ENCODE measurements at regions not wholly inside any gene's neighbourhood (a gene's known extent, or its start where the extent isn't known, plus 50 kb on each side); places are given as distances from the start of the nearest gene placed in this dataset.
"Not testable (repeated sequence)": the region's sequence is repeated elsewhere in the genome, so short reads cannot be mapped to it uniquely, and the experiment has no call there.

DNA sequence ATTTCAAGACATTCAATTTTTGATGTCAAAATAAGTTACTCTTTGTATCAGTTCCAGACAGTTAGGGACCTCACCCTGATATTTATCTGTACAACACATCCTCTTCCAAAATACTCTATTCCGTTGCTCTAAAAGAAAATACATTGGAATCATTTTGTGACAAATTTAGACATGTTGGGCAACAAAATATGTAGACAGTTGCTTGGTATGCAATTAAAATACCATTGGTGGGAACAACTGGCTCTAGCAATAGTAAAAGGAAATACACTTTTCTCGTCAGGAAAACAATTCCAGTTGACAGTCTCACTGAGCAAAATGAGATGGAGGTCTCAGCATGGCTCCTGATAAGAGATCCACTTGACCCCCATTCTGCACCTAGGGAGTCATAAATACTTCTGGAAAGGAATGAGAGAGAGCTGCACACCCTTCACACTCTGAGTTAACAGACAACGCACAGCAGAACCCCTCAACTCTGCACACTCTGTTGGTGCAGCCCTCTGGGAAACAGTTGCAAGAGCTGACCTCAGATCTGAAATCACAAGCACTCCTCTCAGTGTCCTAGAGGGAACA, 171.3 kb upstream of the NT5E start:
- DNase-seq = no peak

DNA sequence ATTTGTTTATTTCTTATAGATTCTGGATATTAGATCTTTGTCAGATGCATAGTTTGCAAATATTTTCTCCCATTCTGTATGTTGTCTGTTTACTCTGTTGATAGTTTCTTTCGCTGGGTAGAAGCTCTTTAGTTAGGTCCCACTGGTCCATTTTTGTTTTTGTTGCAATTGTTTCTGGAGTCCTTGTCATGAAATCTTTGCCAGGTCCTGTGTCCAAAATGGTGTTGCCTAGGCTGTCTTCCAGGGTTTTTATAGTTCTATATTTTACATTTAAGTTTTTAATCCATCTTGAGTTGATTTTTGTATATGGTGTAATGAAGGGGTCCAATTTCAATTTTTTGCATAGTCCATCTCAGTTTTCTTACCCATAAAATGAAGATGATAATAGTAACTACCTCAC, 173.9 kb upstream of the NT5E start:
- not testable (repeated sequence) for DNase-seq

DNA sequence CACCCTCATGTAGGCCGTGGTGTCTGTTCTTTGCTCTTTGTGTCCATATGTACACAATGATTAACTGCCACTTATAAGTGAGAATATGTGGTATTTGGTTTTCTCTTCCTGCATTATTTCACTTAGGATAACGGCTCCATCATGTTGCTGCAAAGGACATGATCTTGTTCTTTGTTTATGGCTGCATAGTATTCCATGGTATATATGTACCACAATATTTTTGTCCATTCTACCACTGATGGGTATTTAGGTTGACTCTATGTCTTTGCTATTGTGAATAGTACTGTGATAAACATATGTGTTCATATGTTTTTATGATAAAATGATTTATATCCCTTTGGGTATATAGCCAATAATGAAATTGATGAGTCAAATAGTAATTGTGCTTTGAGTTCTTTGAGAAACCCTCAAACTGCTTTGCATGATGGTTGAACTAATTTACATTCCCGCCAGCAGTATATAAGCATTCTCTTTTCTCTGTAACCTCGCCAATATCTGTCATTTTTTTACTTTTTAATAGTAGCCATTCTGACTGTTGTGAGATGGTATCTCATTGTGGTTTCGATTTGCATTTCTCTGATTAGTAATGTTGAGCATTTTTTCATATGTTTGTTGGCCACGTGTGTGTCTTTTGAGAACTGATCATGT, 174.4 kb upstream of the NT5E start:
- no peak for DNase-seq

- DNase-seq = no peak
Observed at GRCh38 chr6:85273870-85274269, 176.0 kb upstream of the NT5E start.

DNA sequence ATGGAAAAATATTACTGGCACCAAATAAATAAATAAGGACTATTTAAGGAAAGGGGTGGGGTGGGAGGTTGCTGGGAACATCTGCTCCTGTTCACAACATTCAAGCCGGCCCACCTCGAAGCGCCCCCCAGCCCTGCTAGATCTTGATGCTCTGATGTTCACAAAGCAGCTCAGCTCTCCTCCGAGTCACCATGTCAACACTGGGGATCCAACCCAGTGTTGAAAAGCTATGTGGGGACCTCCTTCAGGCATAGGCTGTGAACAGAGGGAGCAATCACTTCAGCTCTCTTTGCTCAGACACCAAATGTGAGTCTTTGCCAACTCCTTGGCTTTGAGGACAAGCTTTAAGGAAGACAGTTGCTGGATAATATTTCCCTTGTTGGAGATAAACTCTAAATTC, 176.8 kb upstream of the NT5E start:
- DNase-seq = no peak

GRCh38 chr6:85272592-85272991, 177.3 kb upstream of the NT5E start:
- DNase-seq = no peak

- no peak for DNase-seq
Observed at GRCh38 chr6:85262621-85263020, 187.3 kb upstream of the NT5E start.

DNA sequence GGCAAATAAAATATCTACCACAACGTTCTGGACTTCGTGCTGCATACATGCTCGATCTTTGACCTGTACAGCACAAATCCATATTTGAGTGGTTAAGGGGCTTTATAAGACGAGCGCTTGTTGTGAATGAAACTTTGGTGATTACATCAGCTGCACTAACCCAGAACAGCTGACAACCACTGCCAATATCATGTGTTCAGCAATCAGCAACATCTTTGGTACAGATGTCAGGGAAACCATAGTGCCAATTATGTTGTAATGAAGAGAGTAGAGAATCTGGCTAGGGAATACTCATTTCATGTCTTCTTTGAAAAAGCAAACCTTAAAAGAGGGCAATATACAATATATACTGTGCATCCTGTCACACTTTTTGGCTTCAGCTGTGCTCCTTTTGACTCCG, 188.6 kb upstream of the NT5E start:
- no peak for DNase-seq

- DNase-seq = no peak
Observed at GRCh38 chr6:85255661-85256060, 194.2 kb upstream of the NT5E start.

DNA sequence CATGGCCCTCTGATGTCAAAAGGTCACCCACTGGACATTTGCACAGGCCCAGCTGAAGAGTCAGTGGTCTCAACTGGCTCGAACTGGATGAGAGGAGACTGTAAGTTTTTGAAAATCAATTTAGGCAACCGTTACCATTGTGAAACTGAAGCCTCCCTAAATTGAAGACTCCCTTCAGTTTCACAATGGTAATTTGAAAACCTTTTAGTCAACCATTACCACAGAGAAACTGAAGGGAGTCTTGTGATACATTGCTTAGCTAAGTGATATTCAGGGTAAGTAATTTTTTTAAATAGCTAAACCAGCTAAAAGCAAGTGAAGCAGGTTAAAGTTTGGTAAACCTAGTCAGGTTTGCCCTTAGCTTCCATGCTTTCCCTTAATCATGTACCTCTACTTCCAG, 197.3 kb upstream of the NT5E start:
- no peak for DNase-seq

GRCh38 chr6:85252085-85252484, 197.8 kb upstream of the NT5E start:
- DNase-seq = no peak

DNA sequence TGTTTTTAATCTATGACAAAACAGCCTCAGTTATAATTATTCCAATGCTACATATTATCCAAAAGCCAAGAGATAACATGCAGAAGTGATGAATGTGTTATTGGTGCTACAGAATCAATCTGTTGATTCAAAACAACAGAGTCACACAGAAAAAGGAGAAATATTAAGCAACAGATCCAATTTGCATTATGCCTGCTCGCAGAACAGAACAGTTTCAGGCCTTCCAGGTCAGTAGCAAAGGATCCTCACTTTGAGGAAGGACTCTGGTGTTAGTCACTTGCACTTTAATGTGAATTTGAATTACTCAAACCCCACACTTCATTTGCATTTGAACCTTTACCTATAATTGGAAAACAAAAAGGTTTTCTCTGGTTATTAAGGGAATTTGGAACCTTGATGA, 198.6 kb upstream of the NT5E start:
- no peak for DNase-seq

DNA sequence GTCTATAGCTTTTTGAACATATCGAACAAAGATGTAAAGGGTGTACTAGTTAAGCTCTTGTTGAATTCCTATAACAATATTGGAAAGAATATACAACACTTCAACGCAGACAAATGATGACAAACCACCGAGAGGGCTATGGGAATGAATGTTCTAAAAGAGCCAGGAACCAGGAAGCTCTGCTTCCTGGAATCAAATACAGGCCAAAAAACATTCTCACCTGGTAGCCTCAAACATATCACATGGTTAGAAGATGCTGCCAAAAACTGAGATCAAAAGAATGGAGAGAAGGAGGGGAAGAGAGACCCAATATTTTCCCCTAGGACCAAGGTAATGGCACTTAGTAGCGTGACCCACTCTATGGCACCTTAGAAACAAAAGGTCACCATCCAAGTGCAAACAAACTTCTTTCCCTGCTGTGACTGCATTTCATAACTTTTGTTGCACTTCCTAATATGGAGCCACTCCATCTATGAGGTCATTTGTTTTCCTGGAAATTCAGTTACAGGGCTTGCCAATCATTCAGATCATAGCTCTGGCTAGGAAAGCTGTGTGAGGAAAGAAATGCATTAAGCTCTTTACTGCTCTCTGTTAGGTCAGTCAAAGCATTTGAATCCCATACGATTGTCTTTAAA, 199.2 kb upstream of the NT5E start:
- no peak for DNase-seq

- no peak for DNase-seq
Observed at GRCh38 chr6:85245004-85245403, 204.9 kb upstream of the NT5E start.

DNA sequence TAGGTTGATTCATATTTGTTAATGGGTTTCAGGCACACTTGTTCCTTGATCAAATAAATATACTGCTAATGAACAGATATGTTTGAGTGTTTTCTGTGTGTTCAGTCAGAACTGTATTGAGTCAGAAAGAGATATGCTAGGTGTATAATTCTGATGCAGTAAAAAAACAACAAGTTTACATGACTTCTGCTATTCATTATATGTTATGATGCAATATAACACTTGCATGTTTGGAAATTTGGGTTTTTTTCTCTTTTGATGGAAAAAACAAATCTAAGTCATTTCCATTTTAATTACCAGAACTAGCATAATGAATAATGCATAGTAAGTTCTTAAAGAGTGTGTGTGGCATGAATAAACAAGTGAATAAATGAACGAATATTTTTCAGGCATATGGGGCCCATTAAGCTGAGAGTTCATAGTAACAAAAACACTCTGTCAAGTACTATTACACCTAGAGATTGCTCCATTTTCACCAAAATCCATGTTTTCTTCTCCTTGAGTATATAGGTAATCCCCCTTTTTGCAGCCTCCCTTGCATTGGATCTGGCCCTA, 208.3 kb upstream of the NT5E start:
- no peak for DNase-seq

GRCh38 chr6:85240787-85241385, 209.0 kb upstream of the NT5E start:
- no peak for DNase-seq

DNA sequence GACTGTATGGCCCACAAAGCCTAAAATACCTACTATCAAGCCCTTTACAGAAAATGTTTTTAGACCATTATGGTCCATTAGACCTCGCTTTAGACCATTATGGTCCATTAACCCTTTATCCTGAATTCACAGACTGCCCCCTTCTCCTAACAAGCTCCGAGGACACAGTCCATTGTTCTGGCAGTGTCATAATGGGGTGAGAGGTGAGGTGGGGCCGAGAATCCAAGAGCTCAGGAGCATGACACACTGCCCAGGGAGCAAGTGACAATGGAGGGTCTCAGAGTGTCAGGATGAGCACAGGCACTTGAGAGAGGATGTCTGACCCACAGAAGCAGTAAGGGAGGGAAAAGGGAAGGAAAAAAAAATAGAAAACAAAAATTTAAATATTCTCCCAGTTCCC, 212.4 kb upstream of the NT5E start:
- no peak for DNase-seq

DNA sequence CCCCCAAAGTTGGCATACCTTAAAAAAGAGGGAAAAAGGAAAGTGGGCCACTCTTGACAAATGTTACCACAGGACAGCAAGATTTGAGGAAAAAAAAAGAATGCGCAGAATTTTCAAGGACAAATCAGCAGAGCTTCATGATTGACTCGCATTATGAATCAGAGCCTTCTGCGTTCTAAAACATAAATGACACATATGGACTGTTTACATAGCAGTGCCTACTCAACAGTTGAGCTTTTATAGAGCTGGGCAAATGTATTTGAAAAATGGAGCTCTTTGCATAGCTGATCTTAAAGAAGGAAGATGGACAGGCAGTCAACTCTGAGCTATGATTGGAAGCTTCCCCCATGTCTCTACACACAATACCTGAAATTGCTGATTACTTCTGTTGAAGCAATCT, 213.2 kb upstream of the NT5E start:
- no peak for DNase-seq

DNA sequence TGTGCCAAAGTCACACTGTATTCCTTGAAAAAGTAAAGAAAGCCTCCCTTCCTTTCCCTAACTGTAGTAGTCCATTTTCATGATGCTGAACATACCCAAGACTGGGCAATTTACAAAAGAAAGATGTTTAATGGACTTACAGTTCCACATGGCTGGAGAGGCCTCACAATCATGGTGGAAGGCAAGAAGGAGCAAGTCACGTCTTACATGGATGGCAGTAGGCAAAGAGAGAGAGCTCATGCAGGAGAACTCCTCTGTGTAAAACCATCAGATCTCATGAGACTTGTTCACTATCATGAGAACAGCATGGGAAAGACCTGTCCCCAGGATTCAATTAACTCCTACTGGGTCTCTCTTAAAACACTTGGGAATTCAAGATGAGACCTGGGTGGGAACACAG, 222.5 kb upstream of the NT5E start:
- not testable (repeated sequence) for DNase-seq

- DNase-seq = not testable (repeated sequence)
Observed at GRCh38 chr6:85212794-85213193, 237.1 kb upstream of the NT5E start.

GRCh38 chr6:85195243-85195642, 254.6 kb upstream of the NT5E start:
- no peak for DNase-seq

DNA sequence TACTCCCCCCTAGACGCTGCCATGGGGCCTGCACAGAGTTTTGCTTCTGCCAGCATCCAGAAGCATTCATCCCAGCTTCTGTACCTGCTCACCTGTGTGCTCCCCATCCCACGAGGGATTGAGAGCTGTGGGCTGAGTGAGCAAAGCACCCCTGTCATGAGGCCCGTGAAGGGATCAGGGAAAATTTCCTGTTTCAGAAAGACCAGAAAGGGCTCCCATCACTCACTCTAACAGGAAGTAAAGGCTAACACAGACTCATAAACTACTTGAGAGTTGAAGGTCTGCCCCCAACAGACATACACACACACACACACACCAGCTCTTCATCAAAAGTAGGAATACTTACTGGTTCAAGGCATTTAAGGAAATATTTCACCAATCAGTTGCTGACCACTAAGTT, 256.5 kb upstream of the NT5E start:
- no peak for DNase-seq

- DNase-seq = no peak
Observed at GRCh38 chr6:85192596-85192995, 257.3 kb upstream of the NT5E start.

- no peak for DNase-seq
Observed at GRCh38 chr6:85192186-85192585, 257.7 kb upstream of the NT5E start.

All from NCI-H1105 (cell line).